ENCODE measurements at regions not wholly inside any gene's neighbourhood (a gene's known extent, or its start where the extent isn't known, plus 50 kb on each side); places are given as distances from the start of the nearest gene placed in this dataset.

DNA sequence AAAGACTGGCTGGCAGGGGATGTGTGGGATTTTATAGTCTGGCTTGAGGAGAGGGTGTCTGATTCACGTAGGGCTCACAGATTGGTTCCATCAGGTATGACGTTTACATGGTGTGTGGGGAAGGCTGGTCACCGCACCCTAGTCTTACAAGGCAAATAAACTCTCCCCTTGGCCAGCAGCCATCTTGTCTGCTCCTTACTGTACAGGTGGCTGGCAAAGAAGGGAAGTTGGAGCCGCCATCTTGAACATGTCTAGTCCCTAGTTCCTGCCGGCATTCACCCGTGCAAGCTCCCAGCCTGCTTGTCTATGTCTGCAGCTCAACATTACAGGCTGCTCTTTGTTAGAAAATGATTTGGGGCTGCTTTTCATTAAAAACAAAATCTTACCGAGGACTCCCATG is 97.6 kb downstream of the RAMP3 start:
- TF ChIP-seq, protein P1, sequence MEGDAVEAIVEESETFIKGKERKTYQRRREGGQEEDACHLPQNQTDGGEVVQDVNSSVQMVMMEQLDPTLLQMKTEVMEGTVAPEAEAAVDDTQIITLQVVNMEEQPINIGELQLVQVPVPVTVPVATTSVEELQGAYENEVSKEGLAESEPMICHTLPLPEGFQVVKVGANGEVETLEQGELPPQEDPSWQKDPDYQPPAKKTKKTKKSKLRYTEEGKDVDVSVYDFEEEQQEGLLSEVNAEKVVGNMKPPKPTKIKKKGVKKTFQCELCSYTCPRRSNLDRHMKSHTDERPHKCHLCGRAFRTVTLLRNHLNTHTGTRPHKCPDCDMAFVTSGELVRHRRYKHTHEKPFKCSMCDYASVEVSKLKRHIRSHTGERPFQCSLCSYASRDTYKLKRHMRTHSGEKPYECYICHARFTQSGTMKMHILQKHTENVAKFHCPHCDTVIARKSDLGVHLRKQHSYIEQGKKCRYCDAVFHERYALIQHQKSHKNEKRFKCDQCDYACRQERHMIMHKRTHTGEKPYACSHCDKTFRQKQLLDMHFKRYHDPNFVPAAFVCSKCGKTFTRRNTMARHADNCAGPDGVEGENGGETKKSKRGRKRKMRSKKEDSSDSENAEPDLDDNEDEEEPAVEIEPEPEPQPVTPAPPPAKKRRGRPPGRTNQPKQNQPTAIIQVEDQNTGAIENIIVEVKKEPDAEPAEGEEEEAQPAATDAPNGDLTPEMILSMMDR (IDR thresholded peaks at IDR 0.05) = no peak
- no peak for TF ChIP-seq POLR2A (IDR thresholded peaks at IDR 0.05)

Data from uterus (tissue), 2 donors.